Gastroesophageal sphincter (tissue), 4 donors: ENCODE measurements at regions not wholly inside any gene's neighbourhood (a gene's known extent, or its start where the extent isn't known, plus 50 kb on each side); places are given as distances from the start of the nearest gene placed in this dataset.

Source experiments
- ATAC-seq: fragments of 150-250 bp; one replicate; pipeline ENCODE4 v1.9.1; 2016; ENCODE audit warnings: mild to moderate bottlenecking, moderate library complexity
- H3K27ac ChIP-seq, 4 donors: fragments of 200-600 bp; sonication (generic) in 3 of 4; 1 replicate in 3 of 4; 2 replicates in 1 of 4; pipeline ENCODE4 v1.5.1; 2016 to 2019
- H3K27me3 ChIP-seq: fragments of 200-600 bp; sonication (generic); one replicate; pipeline ENCODE4 v1.5.1; 2019
- H3K36me3 ChIP-seq, 2 donors: fragments of 200-600 bp; sonication (generic); one replicate each; pipeline ENCODE4 v1.5.1; 2019; ENCODE audit warnings: control low read depth in 1 of 2
- H3K4me1 ChIP-seq, 3 donors: fragments of 200-600 bp; sonication (generic); 1 replicate in 2 of 3; 2 replicates in 1 of 3; pipeline ENCODE4 v1.5.1; 2016 to 2019; ENCODE audit warnings: control low read depth in 2 of 3
- H3K4me3 ChIP-seq, 2 donors: fragments of 200-600 bp; sonication (generic); one replicate each; pipeline ENCODE4 v1.5.1; 2019; ENCODE audit warnings: mild to moderate bottlenecking in 1 of 2, moderate library complexity in 1 of 2
- H3K9me3 ChIP-seq, 3 donors: fragments of 200-600 bp; sonication (generic); one replicate each; pipeline ENCODE4 v1.5.1; 2017 to 2019; ENCODE audit warnings: control low read depth in 2 of 3
- EP300 ChIP-seq: sonication (generic); formaldehyde crosslinking; IDR thresholded peaks from one replicate; pipeline ENCODE4 v1.6.1; 2017; ENCODE audit warnings: antibody characterized with exemption, mild to moderate bottlenecking
- POLR2A ChIP-seq, 2 donors: fragments of 450-650 bp; IDR thresholded peaks; one replicate each; pipeline ENCODE4 v1.6.1; 2017; ENCODE audit warnings: antibody characterized with exemption in 2 of 2, mild to moderate bottlenecking in 2 of 2, moderate library complexity in 1 of 2
- POLR2AphosphoS5 ChIP-seq: sonication (generic); formaldehyde crosslinking; IDR thresholded peaks from one replicate; pipeline ENCODE4 v1.6.1; 2017; ENCODE audit warnings: antibody characterized with exemption
- WGBS, 2 donors: methylation state at CpG; one replicate each; pipeline ENCODE4 v1.1.5; 2018; ENCODE audit warnings: low coverage in 1 of 2; 5-methylcytosine and 5-hydroxymethylcytosine counted together
- TF ChIP-seq, protein P1 (sequence below), 4 experiments: fragments of 200-600 bp in 2 of 4; fragments of 450-650 bp in 2 of 4; sonication (generic) in 1 of 4; IDR thresholded peaks; one replicate each; pipeline ENCODE4 v1.5.1; 2017 to 2019; ENCODE audit warnings: antibody characterized with exemption in 4 of 4, mild to moderate bottlenecking in 2 of 4, moderate library complexity in 2 of 4

DNA sequence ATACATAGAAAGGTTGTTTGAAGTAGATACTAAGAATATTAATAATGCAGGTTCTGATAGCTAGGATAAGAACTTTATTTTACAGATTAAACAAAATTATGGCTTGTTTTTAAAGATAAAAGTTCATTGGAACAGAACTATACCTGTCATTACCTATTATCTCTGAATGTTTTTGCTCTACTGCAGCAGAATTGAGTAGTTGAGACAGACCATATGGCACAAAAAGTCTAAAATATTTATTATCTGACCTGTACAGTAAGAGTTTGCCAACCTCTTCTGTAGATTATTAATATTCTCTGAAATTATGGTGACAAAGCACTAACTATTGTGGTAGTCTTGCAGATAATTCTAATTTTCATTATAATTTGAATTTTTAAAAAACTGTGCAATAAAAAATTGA is 829.1 kb upstream of the MGAT4C start:
- Histone ChIP-seq H3K27me3 (no peaks in the 10 kb centered on the region), H3K27ac (no peak overlapping the region), H3K4me3 (no peak overlapping the region), H3K4me1 (no peaks in the 10 kb centered on the region), H3K36me3 (no peaks in the 10 kb centered on the region), H3K9me3 (no peaks in the 10 kb centered on the region)
- ATAC-seq, result no peak
- TF ChIP-seq, protein P1, sequence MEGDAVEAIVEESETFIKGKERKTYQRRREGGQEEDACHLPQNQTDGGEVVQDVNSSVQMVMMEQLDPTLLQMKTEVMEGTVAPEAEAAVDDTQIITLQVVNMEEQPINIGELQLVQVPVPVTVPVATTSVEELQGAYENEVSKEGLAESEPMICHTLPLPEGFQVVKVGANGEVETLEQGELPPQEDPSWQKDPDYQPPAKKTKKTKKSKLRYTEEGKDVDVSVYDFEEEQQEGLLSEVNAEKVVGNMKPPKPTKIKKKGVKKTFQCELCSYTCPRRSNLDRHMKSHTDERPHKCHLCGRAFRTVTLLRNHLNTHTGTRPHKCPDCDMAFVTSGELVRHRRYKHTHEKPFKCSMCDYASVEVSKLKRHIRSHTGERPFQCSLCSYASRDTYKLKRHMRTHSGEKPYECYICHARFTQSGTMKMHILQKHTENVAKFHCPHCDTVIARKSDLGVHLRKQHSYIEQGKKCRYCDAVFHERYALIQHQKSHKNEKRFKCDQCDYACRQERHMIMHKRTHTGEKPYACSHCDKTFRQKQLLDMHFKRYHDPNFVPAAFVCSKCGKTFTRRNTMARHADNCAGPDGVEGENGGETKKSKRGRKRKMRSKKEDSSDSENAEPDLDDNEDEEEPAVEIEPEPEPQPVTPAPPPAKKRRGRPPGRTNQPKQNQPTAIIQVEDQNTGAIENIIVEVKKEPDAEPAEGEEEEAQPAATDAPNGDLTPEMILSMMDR (IDR thresholded peaks at IDR 0.05), result no peak
- no peak for TF ChIP-seq EP300
- no peak for TF ChIP-seq POLR2AphosphoS5
- TF ChIP-seq POLR2A (IDR thresholded peaks at IDR 0.05), result no peak

GRCh38 chr12:87082756-87083155 is 826.6 kb upstream of the MGAT4C start:
- ATAC-seq, result no peak
- H3K4me3 ChIP-seq, result no peak overlapping the region
- 59 to 76% methylated on average over 2 of the region's 2 CpGs for WGBS, 2 donors

DNA sequence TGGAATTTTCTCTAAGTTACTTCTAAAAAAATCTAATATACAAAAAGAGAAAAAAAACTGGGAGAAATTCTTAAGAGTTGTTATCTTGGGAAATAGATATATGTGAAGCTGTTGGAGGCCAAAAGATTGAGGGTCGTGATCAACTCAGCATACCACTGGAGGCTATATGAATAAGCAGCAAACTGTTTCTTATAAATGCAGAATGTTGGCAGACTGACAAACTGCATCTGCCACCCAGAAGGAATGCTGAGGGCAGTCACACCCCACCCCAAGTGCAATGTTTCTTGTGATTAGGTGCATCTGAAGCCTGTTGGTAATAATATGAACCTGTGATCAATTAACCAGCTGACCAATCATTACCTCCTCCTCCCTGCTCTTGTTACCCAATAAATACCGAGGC is 818.6 kb upstream of the MGAT4C start:
- TF ChIP-seq, protein P1 (IDR thresholded peaks at IDR 0.05), result no peak
- TF ChIP-seq EP300 (no peak), POLR2A (IDR thresholded peaks at IDR 0.05) (no peak), POLR2AphosphoS5 (no peak)
- no peaks in the 10 kb centered on the region for H3K4me1 ChIP-seq
- H3K36me3 ChIP-seq, result no peaks in the 10 kb centered on the region
- no peak overlapping the region for H3K4me3 ChIP-seq
- ATAC-seq, result no peak
- 88% methylated on average over 2 of the region's 2 CpGs for WGBS, 2 donors
- H3K27ac ChIP-seq, result no peak overlapping the region
- no peaks in the 10 kb centered on the region for H3K27me3 ChIP-seq
- H3K9me3 ChIP-seq, result peaks cover 0 to 15% (median 0%) of the 10 kb centered on the region in 3 donors

More at GRCh38 chr12:87082756-87083155, 826.6 kb upstream of the MGAT4C start:
- TF ChIP-seq POLR2AphosphoS5, result no peak
- TF ChIP-seq EP300, result no peak
- TF ChIP-seq, protein P1 (IDR thresholded peaks at IDR 0.05), result no peak
- no peak for TF ChIP-seq POLR2A (IDR thresholded peaks at IDR 0.05)
- H3K9me3 ChIP-seq, result no peaks in the 10 kb centered on the region
- H3K27me3 ChIP-seq, result no peaks in the 10 kb centered on the region
- no peaks in the 10 kb centered on the region for H3K4me1 ChIP-seq
- H3K36me3 ChIP-seq, result no peaks in the 10 kb centered on the region
- no peak overlapping the region for H3K27ac ChIP-seq

DNA sequence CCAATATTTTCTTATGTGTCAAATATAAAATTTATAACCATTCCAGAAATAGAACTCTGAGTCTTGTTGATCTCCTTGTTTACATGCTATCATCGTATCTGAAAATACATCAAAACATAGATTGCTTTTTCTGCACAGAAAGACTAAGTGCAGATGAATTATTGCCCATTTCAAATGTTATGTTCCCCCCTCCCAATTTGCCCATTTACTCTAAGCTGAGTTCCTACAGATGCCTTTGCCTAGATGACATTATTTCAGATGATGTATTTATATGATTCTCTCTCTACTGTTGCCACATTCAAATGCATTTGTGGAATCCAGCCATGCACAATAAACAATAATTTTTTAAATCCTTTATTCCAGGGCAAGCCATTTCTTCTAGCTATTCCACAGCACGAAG is 810.1 kb upstream of the MGAT4C start:
- TF ChIP-seq EP300 (no peak), POLR2AphosphoS5 (no peak), POLR2A (IDR thresholded peaks at IDR 0.05) (no peak)
- TF ChIP-seq, protein P1 (IDR thresholded peaks at IDR 0.05), result no peak
- Histone ChIP-seq H3K27me3 (no peaks in the 10 kb centered on the region), H3K9me3 (no peaks in the 10 kb centered on the region), H3K36me3 (no peaks in the 10 kb centered on the region), H3K4me3 (no peak overlapping the region), H3K4me1 (no peaks in the 10 kb centered on the region), H3K27ac (no peak overlapping the region)
- no peak for ATAC-seq
- 52 to 55% methylated on average over 2 of the region's 2 CpGs for WGBS, 2 donors

DNA sequence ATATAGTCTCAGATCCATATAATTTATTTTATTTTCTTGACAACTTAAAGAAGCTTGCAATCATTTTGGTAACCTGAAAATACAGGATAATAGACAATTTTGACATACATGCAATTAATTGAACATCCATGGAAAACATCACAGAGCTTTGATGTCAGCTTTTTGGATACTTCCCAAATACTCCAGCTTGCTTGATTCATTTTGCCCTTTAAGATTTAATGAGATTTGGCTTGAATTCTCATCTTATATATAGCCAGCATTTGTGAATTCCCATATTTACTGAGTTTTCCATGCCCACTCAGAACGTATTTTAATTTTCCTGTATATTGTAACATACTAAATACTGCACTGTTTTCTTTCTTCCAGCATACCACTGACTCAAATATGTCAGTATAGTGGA is 803.0 kb upstream of the MGAT4C start:
- Histone ChIP-seq H3K36me3 (no peaks in the 10 kb centered on the region), H3K27ac (no peak overlapping the region), H3K9me3 (no peaks in the 10 kb centered on the region), H3K27me3 (no peaks in the 10 kb centered on the region), H3K4me3 (no peak overlapping the region), H3K4me1 (no peaks in the 10 kb centered on the region)
- WGBS, 2 donors, result 45 to 56% methylated on average over 1 of the region's 1 CpG
- TF ChIP-seq POLR2AphosphoS5 (no peak), POLR2A (IDR thresholded peaks at IDR 0.05) (no peak), EP300 (no peak)
- TF ChIP-seq, protein P1 (IDR thresholded peaks at IDR 0.05), result no peak
- no peak for ATAC-seq
